ENCODE measurements at regions not wholly inside any gene's neighbourhood (a gene's known extent, or its start where the extent isn't known, plus 50 kb on each side); places are given as distances from the start of the nearest gene placed in this dataset.

DNA sequence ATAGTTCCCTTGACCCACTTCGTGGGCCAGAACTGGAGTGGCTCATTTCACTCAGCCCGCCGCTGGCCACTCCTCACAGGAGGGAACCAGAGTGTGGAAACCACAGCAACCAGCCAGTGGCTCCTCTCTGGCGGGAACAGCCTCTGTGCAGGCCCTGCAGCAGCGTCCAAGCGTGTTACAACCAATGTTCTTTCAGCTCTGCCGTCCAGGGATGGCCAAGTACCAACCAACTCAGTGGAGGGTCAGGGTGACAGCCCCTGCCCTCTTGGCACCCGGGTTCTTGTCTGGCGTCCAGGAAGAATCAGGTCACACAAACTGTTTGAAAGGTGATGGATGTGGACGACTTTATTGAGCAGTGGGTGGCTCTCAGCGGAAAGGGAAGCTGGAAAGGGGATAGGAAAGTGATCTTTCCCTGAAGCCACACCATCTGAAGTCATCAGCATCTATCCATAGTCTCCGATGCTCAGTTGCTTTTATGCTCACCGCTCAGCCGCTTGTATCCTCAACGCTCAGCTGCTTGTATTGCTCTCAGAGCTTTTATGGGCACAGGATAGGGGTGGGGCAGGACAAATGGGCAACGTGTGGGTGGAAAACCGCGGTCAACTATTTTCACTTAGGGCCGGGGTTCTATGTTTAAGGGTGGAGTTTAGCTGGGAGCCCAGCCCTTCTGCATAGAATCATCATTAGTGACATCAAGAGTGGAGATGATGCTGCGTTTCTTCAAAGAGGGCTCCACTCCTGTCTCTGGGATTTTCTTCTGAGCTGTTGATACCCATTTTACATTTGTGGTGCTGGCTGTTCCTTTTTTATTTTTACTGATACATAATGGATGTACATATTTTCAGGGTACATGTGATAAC, 250.2 kb downstream of the RRAGC start:
- H3K4me3 ChIP-seq (ENCODE audit: low read depth in 1 of 5, low read length in 5 of 5), result no peak overlapping the region
- no peaks in the 10 kb centered on the region for H3K9me3 ChIP-seq (ENCODE audit: control insufficient read depth in 5 of 5, low read length in 5 of 5)
- H3K9ac ChIP-seq (ENCODE audit: low read length in 5 of 5), result no peak overlapping the region
- no peak overlapping the region for H3K27ac ChIP-seq (ENCODE audit: low read depth, low read length)
- no peaks in the 10 kb centered on the region for H3K36me3 ChIP-seq (ENCODE audit: control insufficient read depth in 5 of 5, insufficient read depth in 5 of 5, low read length in 5 of 5)
- peaks cover 0 to 21% (median 9%) of the 10 kb centered on the region in 5 donors for H3K27me3 ChIP-seq (ENCODE audit: control insufficient read depth in 5 of 5, insufficient read depth in 4 of 5, low read length in 5 of 5)
- H3K4me1 ChIP-seq (ENCODE audit: control insufficient read depth in 5 of 5, insufficient read depth in 5 of 5, low read length in 5 of 5), result peaks cover 0 to 7% (median 0%) of the 10 kb centered on the region in 5 donors

DNA sequence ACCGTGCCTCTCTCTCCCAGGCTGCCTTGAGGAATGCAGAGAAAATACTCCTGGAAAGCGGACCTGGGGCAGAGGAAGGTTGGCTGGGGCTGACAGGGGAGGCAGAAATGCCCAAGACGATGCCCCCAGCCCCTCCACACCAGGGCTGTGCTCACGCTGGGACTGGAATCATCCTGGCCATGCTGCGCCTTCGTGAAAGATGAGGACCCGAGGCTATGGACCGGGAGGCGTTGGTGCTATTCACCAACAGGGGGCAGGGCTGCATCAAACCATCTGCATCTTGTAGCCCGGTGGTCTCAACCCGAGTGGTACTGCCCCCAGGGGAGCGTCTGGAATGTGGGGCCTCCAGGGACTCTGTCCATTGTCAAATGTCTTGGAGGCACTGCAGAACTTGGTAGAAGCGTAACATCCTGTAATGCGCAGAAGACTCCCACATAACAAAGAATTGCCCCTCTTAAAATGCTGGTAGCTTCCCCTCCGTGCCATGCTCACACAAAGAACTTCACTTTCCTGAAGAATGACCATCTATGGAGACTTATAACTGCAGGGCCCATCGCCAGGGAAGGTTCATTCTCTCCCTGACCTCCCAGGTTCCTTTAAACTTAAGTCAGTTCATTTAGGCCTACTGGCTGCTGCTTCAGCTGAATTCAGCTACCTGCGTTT, 251.2 kb downstream of the RRAGC start:
- Histone ChIP-seq H3K9ac (ENCODE audit: low read length in 5 of 5) (no peak overlapping the region), H3K9me3 (ENCODE audit: control insufficient read depth in 5 of 5, low read length in 5 of 5) (no peaks in the 10 kb centered on the region), H3K36me3 (ENCODE audit: control insufficient read depth in 5 of 5, insufficient read depth in 5 of 5, low read length in 5 of 5) (no peaks in the 10 kb centered on the region), H3K4me1 (ENCODE audit: control insufficient read depth in 5 of 5, insufficient read depth in 5 of 5, low read length in 5 of 5) (peaks cover 0 to 4% (median 0%) of the 10 kb centered on the region in 5 donors), H3K4me3 (ENCODE audit: low read depth in 1 of 5, low read length in 5 of 5) (no peak overlapping the region), H3K27ac (ENCODE audit: low read depth, low read length) (no peak overlapping the region), H3K27me3 (ENCODE audit: control insufficient read depth in 5 of 5, insufficient read depth in 4 of 5, low read length in 5 of 5) (peaks cover 0 to 12% (median 5%) of the 10 kb centered on the region in 5 donors)

DNA sequence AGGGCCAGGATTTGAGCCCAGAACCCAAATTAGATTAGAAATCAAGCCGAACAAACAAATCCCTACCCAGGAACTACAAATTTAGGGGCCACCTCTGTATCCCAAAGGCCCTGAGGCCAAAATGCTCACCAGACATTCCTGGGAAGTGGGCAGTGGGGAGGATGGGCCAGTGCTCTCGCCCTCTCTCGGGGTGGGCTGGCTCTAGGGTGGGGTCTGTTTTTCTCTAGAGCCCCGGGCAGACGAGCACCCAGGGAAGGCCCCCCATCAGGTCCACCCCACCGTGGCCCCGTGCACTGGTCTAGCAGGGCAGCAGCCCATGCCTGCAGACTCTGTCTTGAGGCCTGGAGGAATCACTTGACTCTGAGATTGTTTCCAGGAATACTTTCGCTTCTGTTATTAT, 252.0 kb downstream of the RRAGC start:
- H3K9me3 ChIP-seq (ENCODE audit: control insufficient read depth in 5 of 5, low read length in 5 of 5), result no peaks in the 10 kb centered on the region
- H3K36me3 ChIP-seq (ENCODE audit: control insufficient read depth in 5 of 5, insufficient read depth in 5 of 5, low read length in 5 of 5), result no peaks in the 10 kb centered on the region
- H3K4me3 ChIP-seq (ENCODE audit: low read depth in 1 of 5, low read length in 5 of 5), result no peak overlapping the region
- no peak overlapping the region for H3K9ac ChIP-seq (ENCODE audit: low read length in 5 of 5)
- peaks cover 0 to 4% (median 0%) of the 10 kb centered on the region in 5 donors for H3K4me1 ChIP-seq (ENCODE audit: control insufficient read depth in 5 of 5, insufficient read depth in 5 of 5, low read length in 5 of 5)
- H3K27ac ChIP-seq (ENCODE audit: low read depth, low read length), result no peak overlapping the region
- peaks cover 0 to 4% (median 0%) of the 10 kb centered on the region in 5 donors for H3K27me3 ChIP-seq (ENCODE audit: control insufficient read depth in 5 of 5, insufficient read depth in 4 of 5, low read length in 5 of 5)

DNA sequence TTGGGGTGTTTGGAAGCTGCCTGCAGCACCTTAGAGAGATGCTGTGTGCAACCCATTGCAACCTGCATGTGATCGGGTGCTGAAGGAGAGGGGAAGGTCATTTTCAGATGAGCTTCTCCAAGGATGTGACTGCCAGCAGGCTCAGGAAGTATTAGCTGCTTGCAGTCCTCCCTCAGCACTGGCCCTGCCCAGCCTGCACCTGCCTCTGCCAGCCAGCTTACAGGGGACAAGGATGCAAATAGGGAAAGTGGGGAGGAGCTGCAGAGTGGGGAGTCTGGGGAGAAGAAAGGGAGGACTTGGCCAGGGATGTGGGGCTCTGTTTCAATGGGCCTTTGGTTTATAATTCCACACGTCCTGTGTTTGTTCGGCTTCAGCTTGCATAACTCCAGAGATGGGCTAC, 254.5 kb downstream of the RRAGC start:
- peaks cover 0 to 4% (median 0%) of the 10 kb centered on the region in 5 donors for H3K27me3 ChIP-seq (ENCODE audit: control insufficient read depth in 5 of 5, insufficient read depth in 4 of 5, low read length in 5 of 5)
- H3K9ac ChIP-seq (ENCODE audit: low read length in 5 of 5), result no peak overlapping the region
- H3K27ac ChIP-seq (ENCODE audit: low read depth, low read length), result no peak overlapping the region
- H3K4me3 ChIP-seq (ENCODE audit: low read depth in 1 of 5, low read length in 5 of 5), result no peak overlapping the region
- H3K9me3 ChIP-seq (ENCODE audit: control insufficient read depth in 5 of 5, low read length in 5 of 5), result no peaks in the 10 kb centered on the region
- H3K36me3 ChIP-seq (ENCODE audit: control insufficient read depth in 5 of 5, insufficient read depth in 5 of 5, low read length in 5 of 5), result no peaks in the 10 kb centered on the region
- H3K4me1 ChIP-seq (ENCODE audit: control insufficient read depth in 5 of 5, insufficient read depth in 5 of 5, low read length in 5 of 5), result no peaks in the 10 kb centered on the region

DNA sequence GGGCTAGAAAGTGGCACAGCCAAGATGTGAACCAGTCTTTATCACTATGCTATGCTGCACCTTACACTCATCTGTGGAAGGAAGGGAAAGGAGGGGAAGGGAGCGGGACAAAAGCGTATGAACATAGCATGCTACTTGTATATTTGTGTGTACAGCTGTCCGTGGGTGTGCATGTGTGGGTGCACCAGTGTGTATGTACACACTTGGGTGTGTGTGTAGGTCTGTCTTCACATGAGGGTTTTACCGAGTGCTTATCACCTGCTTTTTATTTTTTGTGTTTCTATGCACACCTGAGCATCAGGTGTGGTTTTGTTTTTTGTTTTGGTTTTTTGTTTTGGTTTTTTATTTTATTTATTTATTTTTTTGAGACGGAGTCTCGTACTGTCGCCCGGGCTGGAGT, 255.7 kb downstream of the RRAGC start:
- Histone ChIP-seq H3K4me1 (ENCODE audit: control insufficient read depth in 5 of 5, insufficient read depth in 5 of 5, low read length in 5 of 5) (no peaks in the 10 kb centered on the region), H3K36me3 (ENCODE audit: control insufficient read depth in 5 of 5, insufficient read depth in 5 of 5, low read length in 5 of 5) (no peaks in the 10 kb centered on the region), H3K9ac (ENCODE audit: low read length in 5 of 5) (no peak overlapping the region), H3K27ac (ENCODE audit: low read depth, low read length) (no peak overlapping the region), H3K27me3 (ENCODE audit: control insufficient read depth in 5 of 5, insufficient read depth in 4 of 5, low read length in 5 of 5) (peaks cover 0 to 4% (median 0%) of the 10 kb centered on the region in 5 donors), H3K9me3 (ENCODE audit: control insufficient read depth in 5 of 5, low read length in 5 of 5) (no peaks in the 10 kb centered on the region), H3K4me3 (ENCODE audit: low read depth in 1 of 5, low read length in 5 of 5) (no peak overlapping the region)

DNA sequence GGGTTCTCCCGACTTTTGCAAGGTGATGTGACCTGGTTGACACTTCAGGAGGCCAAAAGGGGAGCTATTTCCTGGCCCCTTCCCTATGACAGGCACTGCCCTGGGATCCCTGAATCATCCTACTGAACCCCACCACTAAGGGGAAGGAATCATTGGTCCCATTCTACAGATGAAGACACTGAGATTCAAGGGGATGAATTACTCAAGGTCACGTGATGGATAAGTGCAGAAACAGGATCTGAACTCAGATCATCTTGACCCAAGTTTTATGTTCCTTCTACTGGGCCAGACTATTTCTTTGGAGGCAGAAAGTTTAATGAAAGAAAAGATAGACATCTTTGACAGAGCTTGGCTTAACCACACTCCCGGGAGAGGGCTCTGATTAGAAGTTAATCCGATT, 258.7 kb downstream of the RRAGC start:
- H3K9me3 ChIP-seq (ENCODE audit: control insufficient read depth in 5 of 5, low read length in 5 of 5), result no peaks in the 10 kb centered on the region
- H3K27me3 ChIP-seq (ENCODE audit: control insufficient read depth in 5 of 5, insufficient read depth in 4 of 5, low read length in 5 of 5), result peaks cover 0 to 4% (median 0%) of the 10 kb centered on the region in 5 donors
- no peaks in the 10 kb centered on the region for H3K36me3 ChIP-seq (ENCODE audit: control insufficient read depth in 5 of 5, insufficient read depth in 5 of 5, low read length in 5 of 5)
- no peak overlapping the region for H3K9ac ChIP-seq (ENCODE audit: low read length in 5 of 5)
- H3K4me3 ChIP-seq (ENCODE audit: low read depth in 1 of 5, low read length in 5 of 5), result no peak overlapping the region
- no peaks in the 10 kb centered on the region for H3K4me1 ChIP-seq (ENCODE audit: control insufficient read depth in 5 of 5, insufficient read depth in 5 of 5, low read length in 5 of 5)
- no peak overlapping the region for H3K27ac ChIP-seq (ENCODE audit: low read depth, low read length)

DNA sequence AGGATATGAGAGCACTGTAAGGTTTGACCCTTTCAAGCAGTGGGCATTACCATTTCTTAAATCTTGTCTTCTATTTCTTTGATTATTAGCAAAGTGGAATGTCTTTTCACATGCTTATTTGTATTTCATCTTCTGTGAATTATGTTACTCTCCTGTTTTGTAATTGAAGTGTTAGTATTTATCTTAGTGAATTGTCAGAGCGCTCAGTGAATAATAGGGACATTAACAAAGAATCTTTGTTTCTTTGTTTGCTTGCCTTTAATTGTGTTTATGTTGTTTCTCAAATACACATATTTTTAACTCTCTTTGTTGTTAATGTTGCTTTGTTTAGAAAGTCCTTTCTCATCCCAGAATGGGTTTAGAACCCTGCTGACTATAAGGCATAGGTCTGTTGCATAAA, 259.3 kb downstream of the RRAGC start:
- Histone ChIP-seq H3K9me3 (ENCODE audit: control insufficient read depth in 5 of 5, low read length in 5 of 5) (peaks cover 0 to 2% (median 0%) of the 10 kb centered on the region in 5 donors), H3K4me1 (ENCODE audit: control insufficient read depth in 5 of 5, insufficient read depth in 5 of 5, low read length in 5 of 5) (no peaks in the 10 kb centered on the region), H3K36me3 (ENCODE audit: control insufficient read depth in 5 of 5, insufficient read depth in 5 of 5, low read length in 5 of 5) (no peaks in the 10 kb centered on the region), H3K27me3 (ENCODE audit: control insufficient read depth in 5 of 5, insufficient read depth in 4 of 5, low read length in 5 of 5) (peaks cover 0 to 6% (median 4%) of the 10 kb centered on the region in 5 donors), H3K9ac (ENCODE audit: low read length in 5 of 5) (no peak overlapping the region), H3K4me3 (ENCODE audit: low read depth in 1 of 5, low read length in 5 of 5) (no peak overlapping the region), H3K27ac (ENCODE audit: low read depth, low read length) (no peak overlapping the region)

DNA sequence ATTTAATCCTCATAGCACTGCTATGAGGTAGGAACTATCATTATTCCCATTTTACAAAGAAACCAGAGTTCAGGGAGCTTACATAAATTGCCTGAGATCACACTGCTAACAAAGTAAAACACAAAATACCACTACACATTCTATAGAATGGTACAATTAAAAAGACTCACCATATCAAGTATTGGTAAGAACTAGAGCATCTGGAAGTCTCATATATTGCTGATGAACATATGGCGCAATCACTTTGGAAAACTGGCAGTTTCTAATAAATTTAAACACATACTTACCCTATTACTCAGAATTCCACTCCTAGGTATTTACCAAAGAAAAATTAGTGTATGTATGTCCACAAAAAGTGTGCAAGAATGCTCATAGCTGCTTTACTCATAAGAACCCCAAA, 261.5 kb downstream of the RRAGC start:
- Histone ChIP-seq H3K9ac (ENCODE audit: low read length in 5 of 5) (no peak overlapping the region), H3K36me3 (ENCODE audit: control insufficient read depth in 5 of 5, insufficient read depth in 5 of 5, low read length in 5 of 5) (no peaks in the 10 kb centered on the region), H3K27me3 (ENCODE audit: control insufficient read depth in 5 of 5, insufficient read depth in 4 of 5, low read length in 5 of 5) (peaks cover 2 to 7% (median 4%) of the 10 kb centered on the region in 5 donors), H3K4me1 (ENCODE audit: control insufficient read depth in 5 of 5, insufficient read depth in 5 of 5, low read length in 5 of 5) (no peaks in the 10 kb centered on the region), H3K27ac (ENCODE audit: low read depth, low read length) (no peak overlapping the region), H3K4me3 (ENCODE audit: low read depth in 1 of 5, low read length in 5 of 5) (no peak overlapping the region), H3K9me3 (ENCODE audit: control insufficient read depth in 5 of 5, low read length in 5 of 5) (peaks cover 0 to 22% (median 12%) of the 10 kb centered on the region in 5 donors)

DNA sequence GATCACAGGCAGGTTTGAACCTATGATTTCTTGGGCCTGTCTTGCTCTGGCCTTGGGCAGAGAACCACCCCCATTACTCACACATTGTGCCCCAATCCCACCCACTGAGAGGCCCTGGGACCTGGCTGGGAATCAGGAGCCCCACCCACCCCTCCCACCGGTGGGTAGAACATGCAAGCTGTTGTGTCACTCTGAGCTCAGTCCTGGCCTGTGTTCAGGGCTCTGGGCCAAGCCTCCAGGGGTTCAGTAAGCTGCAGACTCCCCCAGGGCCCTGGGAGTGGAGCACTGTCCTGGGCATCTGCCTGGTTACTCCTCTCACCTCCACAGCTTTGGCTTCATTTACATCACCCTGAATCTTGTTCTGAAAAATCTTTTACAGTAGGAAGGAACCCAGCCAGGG, 270.5 kb downstream of the RRAGC start:
- Histone ChIP-seq H3K4me1 (ENCODE audit: control insufficient read depth in 5 of 5, insufficient read depth in 5 of 5, low read length in 5 of 5) (peaks cover 0 to 5% (median 0%) of the 10 kb centered on the region in 5 donors), H3K27ac (ENCODE audit: low read depth, low read length) (no peak overlapping the region), H3K9me3 (ENCODE audit: control insufficient read depth in 5 of 5, low read length in 5 of 5) (peaks cover 0 to 12% (median 5%) of the 10 kb centered on the region in 5 donors), H3K9ac (ENCODE audit: low read length in 5 of 5) (no peak overlapping the region), H3K4me3 (ENCODE audit: low read depth in 1 of 5, low read length in 5 of 5) (no peak overlapping the region), H3K36me3 (ENCODE audit: control insufficient read depth in 5 of 5, insufficient read depth in 5 of 5, low read length in 5 of 5) (no peaks in the 10 kb centered on the region), H3K27me3 (ENCODE audit: control insufficient read depth in 5 of 5, insufficient read depth in 4 of 5, low read length in 5 of 5) (peaks cover 0 to 3% (median 0%) of the 10 kb centered on the region in 5 donors)

DNA sequence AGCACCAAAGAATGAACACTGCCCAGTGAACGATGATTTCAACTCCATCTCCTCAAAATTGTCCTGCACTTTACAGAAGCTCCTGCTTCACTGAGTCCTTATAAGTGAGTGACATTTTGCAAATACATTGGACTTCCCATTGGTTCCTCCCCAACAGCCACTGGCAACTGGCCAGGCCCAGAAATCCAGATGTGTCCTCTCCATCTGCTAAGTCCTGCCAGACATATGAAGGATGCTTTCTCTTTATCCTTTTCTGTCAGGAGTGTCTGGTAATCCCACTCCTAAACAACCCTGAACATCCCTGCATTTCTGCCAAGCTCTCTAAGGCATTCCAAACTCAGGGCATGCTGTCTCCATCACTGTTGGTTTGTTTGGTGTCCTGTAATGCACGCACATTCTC, 271.8 kb downstream of the RRAGC start:
- peaks cover 0 to 5% (median 0%) of the 10 kb centered on the region in 5 donors for H3K4me1 ChIP-seq (ENCODE audit: control insufficient read depth in 5 of 5, insufficient read depth in 5 of 5, low read length in 5 of 5)
- no peaks in the 10 kb centered on the region for H3K36me3 ChIP-seq (ENCODE audit: control insufficient read depth in 5 of 5, insufficient read depth in 5 of 5, low read length in 5 of 5)
- H3K27ac ChIP-seq (ENCODE audit: low read depth, low read length), result no peak overlapping the region
- H3K9ac ChIP-seq (ENCODE audit: low read length in 5 of 5), result no peak overlapping the region
- H3K4me3 ChIP-seq (ENCODE audit: low read depth in 1 of 5, low read length in 5 of 5), result no peak overlapping the region
- peaks cover 0 to 3% (median 0%) of the 10 kb centered on the region in 5 donors for H3K27me3 ChIP-seq (ENCODE audit: control insufficient read depth in 5 of 5, insufficient read depth in 4 of 5, low read length in 5 of 5)
- H3K9me3 ChIP-seq (ENCODE audit: control insufficient read depth in 5 of 5, low read length in 5 of 5), result peaks cover 0 to 4% (median 0%) of the 10 kb centered on the region in 5 donors

Measured in subcutaneous abdominal adipose tissue (tissue), 5 donors.